GM19239 (cell line): ENCODE measurements at regions not wholly inside any gene's neighbourhood (a gene's known extent, or its start where the extent isn't known, plus 50 kb on each side); places are given as distances from the start of the nearest gene placed in this dataset.

ENCODE experiments used
- DNase-seq: peaks from one replicate; pipeline ENCODE4 v3.0.0; 2011; ENCODE audit warnings: low spot score; ENCODE audit not compliant: insufficient read length
- FAIRE-seq: peaks from 2 replicates; lab custom pipeline; 2011; peaks lifted over from hg19 to GRCh38; lab: Jason Lieb, UNC

DNA sequence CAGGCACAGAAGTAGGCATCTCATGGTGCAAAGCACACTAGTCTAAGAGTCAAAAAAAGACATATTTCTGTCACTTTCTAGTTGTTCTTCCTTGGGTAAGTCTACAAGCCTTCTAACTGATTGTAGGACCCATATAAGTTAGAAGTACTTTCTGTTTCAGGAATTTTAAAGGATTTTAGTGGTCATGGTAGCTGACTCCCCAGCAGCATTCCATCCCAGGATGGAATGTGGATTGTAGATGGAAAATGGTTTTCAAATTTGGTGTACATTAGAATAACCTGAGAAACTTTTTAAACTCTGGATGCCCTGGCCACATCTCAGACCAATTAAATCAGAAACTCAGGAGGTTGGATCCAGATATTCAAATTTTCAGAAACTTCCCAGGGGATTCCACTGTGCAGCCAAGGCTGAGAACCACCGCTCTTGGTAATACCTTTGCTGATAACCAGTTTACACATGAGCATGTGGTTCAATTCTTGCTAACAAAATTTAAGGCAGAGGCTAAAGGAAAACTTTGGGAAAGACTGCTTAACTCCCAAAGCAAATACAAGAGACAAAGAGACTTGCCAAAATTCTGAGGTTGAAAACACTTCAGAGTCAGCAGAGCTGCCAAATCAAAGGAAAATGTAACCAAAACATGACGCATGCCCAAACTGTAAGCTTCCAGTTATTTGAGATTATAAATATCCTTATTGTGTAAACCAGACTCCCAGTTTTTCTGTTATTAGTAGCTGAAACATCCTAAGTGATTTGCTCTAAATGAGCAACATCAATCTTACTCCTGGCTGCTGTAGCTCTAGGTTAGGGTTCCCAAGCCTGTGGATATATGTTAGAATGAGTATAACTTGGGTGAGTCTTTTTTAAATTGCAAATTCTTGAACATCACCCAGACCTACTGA, 145.4 kb upstream of the MTAP start:
- DNase-seq (no peak), FAIRE-seq (no peak)

DNA sequence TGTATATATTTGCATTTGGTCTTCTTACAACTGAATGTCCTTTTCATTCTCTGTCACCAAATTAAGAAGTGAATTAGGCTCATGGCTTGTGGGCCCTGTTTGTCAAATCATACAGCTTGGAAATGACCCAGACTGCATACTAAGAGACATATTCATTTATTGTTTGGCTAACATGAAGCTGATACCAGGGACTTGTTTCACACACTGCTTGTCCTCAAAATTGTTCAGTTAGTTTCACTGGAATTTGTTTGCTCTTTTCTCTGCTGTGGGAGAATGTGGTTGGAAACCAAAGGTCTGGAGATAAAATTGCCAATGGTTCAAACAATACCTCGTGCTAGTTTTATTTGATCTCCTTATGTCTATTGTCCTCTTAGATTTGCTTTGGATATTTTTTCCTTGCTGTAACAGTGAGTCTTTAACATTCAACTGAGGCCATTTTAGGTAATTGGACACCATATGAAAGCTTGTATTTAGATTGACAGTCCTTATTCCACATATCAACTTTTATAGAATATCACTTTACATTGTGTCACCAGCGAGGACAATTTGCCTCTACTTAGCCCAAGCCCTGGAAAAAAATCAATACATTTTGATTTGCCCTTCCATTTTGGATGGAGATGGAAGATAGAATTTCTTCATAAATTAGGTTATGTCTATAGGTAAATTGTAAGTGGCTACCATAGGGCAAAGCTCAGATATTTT, 144.3 kb upstream of the MTAP start:
- FAIRE-seq (no peak), DNase-seq (no peak)

DNA sequence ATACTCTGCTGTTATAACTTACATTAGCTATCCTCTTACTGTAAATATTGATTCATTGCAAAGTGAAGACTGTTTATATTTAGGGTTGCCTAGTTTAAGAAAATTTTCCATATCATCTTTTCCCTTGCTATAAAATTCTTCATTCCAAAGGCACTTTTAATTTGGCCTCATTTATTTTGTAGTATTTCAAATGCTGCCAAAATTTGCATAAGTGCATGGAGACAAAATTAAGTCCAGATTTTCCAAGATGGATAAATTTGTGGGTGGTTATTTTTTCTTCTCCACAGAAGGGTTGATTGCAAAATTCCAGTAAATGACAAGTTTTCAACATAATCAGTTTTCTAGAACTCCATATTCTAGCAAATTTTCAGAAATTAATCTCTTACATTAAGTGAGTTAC, 141.5 kb upstream of the MTAP start:
- no peak for FAIRE-seq

DNA sequence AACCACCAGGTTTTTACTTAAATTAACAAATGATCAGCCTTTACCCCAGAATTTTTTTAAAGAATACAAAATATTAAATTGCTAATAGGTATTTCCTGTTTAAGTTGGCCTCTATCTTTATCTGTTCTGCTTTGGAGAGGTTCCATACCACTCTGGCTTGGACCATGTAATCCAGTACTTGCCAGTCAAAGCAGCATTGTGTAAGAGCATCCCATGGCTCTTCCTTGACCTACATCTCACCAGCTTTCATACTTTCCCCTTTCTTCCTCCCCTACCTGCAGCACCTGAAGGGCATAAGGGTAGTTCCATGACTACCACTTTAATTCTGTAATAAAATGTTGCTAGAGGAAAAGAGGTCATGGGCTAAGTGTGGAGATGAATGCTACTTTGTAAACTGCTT, 140.8 kb upstream of the MTAP start:
- DNase-seq (no peak), FAIRE-seq (no peak)

More for the DNA sequence above, 141.5 kb upstream of the MTAP start:
- no peak for DNase-seq

DNA sequence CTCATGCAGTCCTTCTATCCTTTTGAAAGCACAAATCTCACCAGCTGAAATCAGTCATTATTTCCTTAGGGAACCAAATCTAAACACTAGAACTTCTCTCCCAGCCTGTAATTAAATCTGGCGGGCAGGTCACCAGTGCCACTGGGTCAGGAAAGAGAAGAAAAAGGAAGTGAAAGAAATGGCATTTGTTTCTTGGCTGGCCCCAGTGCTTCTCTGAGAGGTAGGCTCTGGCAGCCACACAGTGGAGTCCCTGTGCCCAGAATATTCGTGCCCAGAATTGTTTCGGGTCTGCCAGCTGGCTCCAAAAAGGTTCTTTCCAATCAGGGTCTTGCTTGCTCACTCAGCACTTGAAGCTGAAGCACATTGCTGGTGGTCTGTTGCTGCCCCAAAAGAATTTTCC, 133.9 kb upstream of the MTAP start:
- DNase-seq, result no peak

DNA sequence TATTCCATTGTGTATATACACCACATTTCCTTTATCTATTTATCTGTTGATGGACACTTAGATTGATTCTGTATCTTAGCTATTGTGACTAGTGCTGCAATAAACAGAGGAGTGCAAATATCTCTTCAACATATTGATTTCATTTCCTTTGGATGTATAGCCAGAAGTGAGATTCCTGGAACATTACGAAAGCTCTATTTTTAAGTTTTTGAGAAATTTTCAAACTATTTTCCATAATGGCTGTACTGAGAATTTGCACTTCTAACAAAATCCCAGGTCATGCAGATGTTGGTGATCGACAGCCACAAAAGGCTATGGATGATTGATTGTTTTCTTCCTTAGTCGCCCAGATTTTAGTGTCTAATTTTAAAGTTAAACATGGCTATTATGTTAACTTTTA, 132.7 kb upstream of the MTAP start:
- DNase-seq, result no peak
- no peak for FAIRE-seq

More for the DNA sequence above, 133.9 kb upstream of the MTAP start:
- no peak for FAIRE-seq

DNA sequence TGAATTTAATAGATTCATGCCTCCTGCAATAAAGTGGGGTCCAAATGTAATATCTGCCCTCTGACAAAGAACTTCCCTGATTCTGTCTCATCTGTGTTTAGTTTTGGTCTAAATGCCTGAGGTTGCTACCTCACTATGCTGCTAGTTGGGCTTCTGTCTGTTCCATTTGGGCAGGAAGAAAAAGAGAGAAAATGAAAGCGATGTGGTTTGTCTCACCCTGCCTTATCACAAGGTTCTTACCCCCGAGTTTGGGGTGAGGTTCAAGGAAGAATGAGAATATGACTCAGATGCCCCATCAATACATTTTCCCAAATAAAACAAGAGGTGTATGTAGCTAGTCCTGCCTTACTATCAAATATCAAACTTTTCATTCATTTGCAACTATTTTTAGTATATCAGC, 132.1 kb upstream of the MTAP start:
- FAIRE-seq, result no peak
- DNase-seq, result no peak

DNA sequence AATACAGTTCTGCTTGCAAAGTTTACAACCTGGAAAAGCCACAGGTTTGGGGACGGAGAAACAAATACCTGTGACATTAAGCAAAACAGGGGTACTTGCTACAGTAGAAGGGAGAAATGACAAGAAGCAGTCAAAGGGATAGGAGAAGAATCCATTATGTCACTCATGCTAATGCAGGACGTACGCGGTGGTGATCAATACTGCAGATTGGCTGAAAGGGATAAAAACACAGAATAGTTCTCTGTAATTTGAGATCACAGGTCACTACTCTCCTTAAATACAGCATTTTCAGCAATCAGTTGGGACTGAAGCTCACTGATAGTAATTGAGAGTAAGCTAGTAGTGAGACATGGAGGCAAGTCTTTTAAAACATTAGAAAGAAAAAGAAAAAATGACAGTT, 130.3 kb upstream of the MTAP start:
- DNase-seq (no peak), FAIRE-seq (no peak)

DNA sequence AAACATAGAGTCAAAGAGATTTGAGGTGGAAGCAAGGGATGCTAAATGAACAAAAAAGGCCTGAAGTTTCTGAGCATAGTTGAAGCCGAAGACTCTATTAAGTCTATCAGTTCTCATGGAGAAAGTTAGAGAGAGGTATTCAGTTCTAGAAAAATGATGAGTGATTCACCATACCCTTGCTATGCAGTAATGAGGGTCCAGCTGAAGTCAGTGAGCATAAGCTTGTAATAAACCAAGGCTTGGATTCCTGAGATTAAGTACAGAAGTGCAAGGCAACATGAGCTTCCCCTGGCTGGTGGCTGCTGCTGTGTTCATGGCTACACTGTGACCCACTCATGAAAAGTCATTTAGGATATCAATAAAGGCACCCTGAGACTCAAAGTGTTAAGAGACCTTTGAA, 129.7 kb upstream of the MTAP start:
- no peak for DNase-seq
- FAIRE-seq, result no peak

DNA sequence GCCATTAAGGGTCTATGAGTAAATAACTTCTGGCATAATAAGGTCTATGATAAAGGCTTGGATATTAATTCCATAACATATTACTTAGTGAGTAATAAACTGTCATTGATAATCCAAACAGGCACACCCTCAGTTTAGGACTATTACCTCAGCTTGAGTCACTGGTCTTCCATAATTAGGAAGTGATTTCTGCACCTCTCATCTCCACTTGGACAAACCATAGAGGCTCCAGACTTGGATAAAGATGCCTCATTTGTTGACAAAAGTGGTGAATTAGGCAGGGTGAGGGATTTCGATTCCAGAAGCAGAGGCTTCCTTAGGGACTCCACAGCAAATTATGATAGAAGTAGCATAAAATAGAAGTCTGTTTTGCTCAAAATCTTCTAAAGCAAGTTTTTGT, 127.5 kb upstream of the MTAP start:
- FAIRE-seq, result no peak

DNA sequence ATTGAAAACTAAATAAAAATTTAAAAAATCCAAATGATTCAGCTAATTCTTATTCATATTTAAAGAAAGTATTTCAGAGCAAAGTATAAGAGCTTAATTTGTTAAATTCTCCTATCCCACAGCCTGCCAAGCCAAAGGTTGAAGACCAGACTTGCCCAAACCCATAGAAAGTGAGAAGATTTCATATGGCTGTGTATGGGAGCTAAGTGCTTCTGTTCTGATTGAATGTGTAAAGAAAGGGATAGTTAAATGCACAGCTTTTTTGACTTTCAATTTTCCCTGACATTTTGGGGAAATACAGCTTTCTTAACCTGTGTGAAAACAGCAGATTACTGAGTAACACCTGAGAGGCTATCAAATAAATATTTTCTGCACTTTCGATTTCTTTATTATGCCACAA, 125.0 kb upstream of the MTAP start:
- DNase-seq (no peak), FAIRE-seq (no peak)

More for the DNA sequence above, 127.5 kb upstream of the MTAP start:
- no peak for DNase-seq

DNA sequence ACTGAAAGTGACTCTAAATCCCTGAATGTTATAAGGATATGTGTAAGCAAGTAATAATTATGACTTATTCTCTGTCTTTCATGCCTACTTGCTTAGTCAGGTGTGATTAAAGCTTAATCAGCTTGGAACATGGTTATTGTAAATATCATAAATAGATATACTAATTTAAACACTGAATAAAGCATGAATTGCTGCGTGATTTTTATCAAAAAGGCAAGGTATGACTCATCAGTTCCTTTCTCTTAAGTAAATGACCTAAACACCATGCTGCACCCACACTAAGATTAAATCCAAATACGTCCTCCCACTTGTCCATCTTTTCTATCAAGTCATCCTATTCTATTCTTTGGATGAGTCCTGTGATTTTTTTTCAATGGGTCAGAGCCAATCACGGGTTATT, 124.6 kb upstream of the MTAP start:
- FAIRE-seq, result no peak
- DNase-seq, result no peak

DNA sequence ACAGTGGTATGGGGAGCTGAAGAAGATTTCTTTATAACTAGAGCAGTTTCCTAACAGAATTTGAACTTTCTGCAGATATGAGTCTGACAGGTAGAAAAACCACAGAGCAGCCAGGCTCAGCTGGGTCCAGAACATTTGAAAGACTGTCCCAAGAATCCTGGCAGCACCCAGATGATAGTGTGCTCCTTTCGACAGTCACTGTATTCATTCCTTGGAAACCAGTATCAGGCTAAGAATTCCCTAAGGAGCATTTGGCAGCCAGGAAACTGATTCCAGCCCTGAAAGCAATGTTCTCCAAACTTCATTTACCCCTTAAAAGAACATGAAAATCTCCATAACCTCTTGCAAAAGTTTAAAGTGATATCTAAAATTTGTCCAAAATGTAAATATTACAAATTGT, 123.0 kb upstream of the MTAP start:
- no peak for FAIRE-seq

DNA sequence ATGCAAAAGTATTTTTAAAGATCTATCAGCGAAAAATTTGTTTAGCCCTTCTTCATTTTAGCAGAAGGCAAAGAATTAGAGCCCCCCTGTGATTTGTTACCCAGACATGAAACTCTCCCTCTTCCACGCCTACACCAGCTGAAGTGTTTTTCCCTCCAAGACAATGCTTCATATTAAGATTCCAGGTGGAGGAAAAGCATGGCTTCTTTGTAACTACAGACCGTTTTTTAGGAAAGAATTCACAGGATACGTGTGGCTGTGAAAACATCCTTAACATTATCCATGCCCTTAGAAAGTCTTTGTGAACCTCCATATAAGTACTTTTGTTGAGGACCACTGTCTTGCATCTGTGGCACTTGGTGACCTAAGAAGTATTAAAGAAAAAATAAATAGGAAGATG, 121.8 kb upstream of the MTAP start:
- no peak for FAIRE-seq

More for the DNA sequence above, 123.0 kb upstream of the MTAP start:
- DNase-seq, result no peak

DNA sequence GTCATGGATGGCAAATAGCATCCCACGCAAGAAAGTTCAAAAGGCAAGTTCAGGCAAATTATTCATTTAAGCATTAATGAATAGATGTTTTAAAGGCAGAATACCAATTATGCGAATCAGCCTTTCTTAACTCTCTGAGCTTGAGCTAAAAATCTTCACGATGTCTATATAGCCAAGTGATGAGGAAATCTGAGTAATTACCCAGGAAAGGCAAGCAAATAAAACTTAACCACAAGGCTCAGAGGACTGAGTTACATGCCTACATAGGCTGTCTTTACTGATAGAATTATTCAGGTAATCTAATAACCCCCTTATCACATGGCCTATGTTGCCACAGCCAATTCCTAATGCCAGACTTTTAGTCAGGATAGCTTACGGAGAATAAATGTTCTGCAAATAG, 120.8 kb upstream of the MTAP start:
- no peak for DNase-seq
- FAIRE-seq, result no peak

More for the DNA sequence above, 121.8 kb upstream of the MTAP start:
- no peak for DNase-seq

DNA sequence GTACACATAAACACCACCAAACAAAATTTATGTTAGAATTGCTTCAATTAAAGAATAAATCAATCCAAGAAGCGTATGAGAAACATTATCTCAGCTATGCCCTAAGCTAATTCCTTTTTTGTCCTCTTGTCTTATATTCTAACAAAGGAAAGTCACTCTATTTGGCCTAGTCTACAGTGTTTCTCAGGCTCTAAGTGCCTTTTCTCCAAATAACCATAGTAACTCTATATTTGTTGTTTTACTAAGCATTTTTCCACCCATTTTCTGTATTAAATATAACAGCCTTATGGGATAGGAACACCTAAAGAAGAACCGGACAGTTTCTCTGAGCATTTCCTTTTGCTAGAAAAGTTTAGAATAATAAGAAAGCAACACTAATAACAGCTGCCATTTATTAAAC, 120.1 kb upstream of the MTAP start:
- FAIRE-seq (no peak), DNase-seq (no peak)

DNA sequence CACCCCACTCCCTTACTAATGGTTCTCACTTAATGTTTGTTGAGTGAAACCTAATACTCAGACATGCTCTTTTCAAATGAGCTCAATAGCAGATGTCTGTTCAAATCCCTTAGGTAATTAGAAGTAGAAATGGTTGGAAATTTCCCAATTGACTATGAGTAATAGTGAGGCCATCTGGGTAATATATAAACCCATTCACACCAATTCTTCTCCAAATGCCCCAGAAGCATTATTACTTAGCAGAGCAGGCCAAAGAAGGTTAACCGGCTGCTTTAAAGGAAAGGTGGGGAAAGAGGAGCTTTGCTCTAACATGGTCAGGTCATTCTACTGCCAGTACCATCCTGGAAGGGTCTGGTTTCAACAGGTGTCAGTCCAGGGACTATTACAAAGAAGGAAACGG, 119.5 kb upstream of the MTAP start:
- FAIRE-seq, result no peak
- DNase-seq, result no peak

DNA sequence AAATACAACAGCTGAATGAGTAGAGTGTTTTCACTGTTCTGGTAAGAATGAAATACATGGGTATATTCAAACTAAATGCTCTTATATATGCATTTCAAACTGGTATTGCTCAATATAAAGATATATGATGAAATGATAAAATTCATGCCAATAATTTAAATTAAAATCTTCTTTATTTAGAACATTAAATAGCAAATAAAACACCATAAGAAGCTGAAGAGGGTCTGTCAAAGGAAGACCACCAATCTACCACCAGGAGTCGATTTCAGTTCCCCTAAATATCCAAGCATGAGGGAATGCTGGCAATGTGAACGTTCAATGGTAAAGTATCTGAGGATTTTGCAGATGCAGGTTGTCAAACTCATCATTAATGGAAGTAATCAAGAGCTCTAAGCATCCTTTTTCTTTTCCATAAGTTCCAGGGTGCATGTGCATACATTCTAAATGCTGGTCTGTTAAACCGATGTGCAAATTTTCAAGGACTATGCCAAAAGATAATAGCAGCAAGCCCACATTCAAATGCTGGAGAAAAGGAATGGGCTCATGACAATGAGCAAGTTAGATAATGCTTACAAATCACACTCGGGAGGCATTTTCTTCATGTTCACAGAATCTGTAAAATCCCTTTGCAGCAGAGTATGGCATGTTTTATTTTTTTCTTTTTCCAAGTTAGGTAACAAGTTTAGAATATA, 118.8 kb upstream of the MTAP start:
- no peak for FAIRE-seq
- DNase-seq, result no peak

DNA sequence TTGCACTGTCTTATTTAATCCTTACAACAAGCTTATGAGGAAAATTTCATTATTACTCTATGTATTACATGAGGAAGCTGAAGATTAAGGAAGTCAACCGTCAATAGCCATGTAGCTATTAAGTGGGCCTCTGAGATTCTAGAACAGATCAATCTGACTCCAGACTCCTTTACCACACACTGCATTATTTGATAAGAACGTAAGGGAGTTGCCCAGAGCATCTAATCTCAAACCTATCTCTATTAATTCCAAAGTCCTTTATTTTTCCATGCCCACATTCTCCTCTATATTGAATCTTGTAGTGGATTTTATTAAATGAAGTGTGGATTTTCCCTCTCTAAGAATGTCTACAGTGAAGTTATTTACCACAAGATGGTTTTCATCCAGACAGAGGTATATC, 118.2 kb upstream of the MTAP start:
- DNase-seq (no peak), FAIRE-seq (no peak)

DNA sequence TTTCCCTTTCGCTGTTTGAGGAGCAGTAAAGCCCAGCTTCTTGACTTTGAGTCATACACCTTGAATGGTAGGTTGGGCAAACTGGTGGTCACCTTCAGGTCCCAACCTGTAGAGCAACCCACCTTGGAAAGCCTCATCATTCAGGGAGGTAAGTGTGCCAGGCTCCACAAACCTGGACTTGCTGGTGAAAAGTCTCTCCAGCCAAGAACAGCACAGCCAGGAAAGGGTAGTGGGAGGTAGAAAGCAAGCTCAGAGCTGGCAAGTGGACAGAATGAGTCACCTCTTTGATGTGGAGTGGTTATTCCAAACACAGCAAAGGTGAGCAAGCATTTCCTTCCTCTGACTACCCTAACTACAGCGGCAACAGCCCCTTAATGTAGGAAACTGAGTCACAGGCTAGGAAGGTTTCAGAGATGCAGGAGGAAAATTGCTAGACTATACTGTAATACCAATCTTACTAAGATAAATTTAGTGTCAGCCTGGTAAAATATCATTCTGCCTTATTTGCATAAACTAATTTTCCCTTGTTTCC, 117.5 kb upstream of the MTAP start:
- DNase-seq (no peak), FAIRE-seq (no peak)

DNA sequence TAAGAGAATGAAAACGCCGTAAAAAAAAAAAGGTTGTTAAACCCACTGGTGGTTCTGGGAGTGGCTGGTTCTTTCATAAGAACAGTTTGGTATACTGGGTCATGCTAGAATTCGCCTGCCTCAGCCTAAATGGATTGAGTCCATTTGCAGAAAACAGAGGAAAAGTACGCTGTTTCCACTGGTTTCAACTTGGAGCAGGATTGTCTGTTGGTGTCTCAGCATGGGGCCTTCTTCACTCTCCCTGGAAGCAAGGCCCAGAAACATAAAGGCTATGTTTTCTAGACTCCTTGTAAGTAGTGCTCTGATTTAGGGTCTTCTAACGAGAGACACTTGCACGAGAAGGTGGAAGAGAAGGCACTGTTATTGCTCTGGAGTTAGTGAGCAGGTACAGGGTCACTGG, 116.9 kb upstream of the MTAP start:
- FAIRE-seq (no peak), DNase-seq (no peak)
